Fibroblast of skin of right quadriceps (primary cell): ENCODE measurements at regions not wholly inside any gene's neighbourhood (a gene's known extent, or its start where the extent isn't known, plus 50 kb on each side); places are given as distances from the start of the nearest gene placed in this dataset.
A peak's percentile ranks its signal among the peaks of the same experiment; 100 is the strongest.

Experiments
- DNase-seq: peaks from one replicate; pipeline ENCODE4 v3.0.0-alpha.2; 2013

GRCh38 chr22:44366372-44367300, 53.9 kb upstream of the SHISAL1 start:
- DNase-seq = no peak

DNA sequence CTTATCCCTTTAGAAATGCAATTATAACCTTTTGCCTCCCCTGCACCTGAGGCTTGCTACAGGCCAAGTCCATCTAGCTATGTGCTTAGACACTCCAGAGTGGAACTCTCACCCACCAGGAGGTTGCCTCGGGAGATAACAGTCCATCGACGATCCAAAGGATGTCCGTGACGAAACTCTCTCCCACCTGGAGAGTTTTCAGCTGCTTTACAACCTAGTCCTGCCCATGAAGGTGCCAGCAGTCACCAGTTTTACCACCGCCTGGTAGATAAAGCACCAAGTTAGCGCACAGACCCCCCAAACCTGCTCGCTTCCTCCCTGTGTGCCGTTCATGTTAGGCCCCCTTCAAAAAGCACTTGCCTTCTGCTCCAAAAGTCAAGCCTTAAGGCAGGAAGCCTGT, 53.1 kb upstream of the SHISAL1 start:
- no peak for DNase-seq

GRCh38 chr22:44365191-44365590, 52.4 kb upstream of the SHISAL1 start:
- no peak for DNase-seq

- no peak for DNase-seq
These were observed 52.0 kb upstream of the SHISAL1 start for GRCh38 chr22:44364751-44365130.

GRCh38 chr22:44363980-44364750, 51.4 kb upstream of the SHISAL1 start:
- DNase-seq = no peak

DNA sequence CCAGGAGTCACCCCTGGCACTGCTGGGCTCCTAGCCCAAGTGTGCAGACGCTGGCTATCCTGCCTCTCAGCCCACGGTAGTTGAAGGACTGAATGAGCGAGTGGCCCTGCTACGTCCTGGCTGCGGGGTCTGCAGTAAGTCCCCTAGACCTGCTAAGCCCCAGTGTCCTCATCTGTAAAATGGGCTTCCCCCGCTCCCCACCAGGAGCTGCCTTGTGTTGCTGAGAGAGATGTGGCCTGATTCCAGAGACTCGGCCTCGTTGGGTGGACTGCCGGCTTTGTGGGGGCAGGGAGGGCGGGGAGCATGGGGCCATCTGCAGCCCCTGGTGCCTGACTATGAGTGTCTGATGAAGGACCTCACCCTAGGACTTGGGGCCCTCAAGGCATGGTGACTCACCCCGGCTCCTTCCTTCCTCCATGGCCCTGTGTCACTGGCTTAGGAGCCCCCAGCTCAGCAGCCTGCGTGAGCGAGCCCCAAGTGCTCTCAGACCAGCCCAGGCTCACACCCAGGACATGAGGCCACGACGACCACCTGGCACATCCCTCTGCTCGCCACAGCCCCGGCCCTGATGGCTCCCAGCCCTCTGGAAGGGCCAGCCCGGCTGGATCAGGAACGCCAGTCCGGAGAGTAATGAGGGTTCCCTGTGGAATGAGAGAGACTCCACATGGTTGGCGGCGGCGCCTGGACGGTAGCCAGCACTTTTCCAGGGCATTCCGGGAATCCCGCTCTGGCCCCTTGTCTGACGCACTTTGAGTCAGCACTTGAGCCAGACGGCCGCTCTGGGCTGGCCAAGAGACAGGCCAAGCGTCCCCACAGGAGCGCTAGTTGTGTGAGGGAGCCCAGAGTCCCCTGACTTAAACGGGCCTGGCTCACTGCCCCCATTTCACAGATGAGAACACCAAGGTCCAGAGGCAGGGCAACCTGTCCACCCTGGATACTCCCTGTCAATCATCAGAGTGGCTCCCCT, 50.5 kb upstream of the SHISAL1 start:
- peak; percentile 87 for DNase-seq

- DNase-seq = no peak
These were observed 49.7 kb upstream of the SHISAL1 start for GRCh38 chr22:44362249-44363012.
